Activated CD8-positive, alpha-beta memory T cell treated with anti-CD3 and anti-CD28 coated beads for 36 hours (primary cell): ENCODE measurements at regions not wholly inside any gene's neighbourhood (a gene's known extent, or its start where the extent isn't known, plus 50 kb on each side); places are given as distances from the start of the nearest gene placed in this dataset.

Experiments
- CTCF ChIA-PET: fragments of 350-600 bp; sonication (Branson Sonifier 250); formaldehyde crosslinking; loops from one replicate; lab custom pipeline; 2021; ENCODE audit warnings: antibody characterized with exemption; lab: Charles Lee
- POLR2A ChIA-PET: fragments of 350-600 bp; sonication (Branson Sonifier 250); formaldehyde crosslinking; loops from one replicate; lab custom pipeline; 2021; ENCODE audit warnings: antibody characterized with exemption; lab: Charles Lee

- ChIA-PET CTCF (no interaction called here), POLR2A (no interaction called here)
These were observed 452.1 kb upstream of the ST6GAL2 start for GRCh38 chr2:107338059-107338458.

GRCh38 chr2:107338571-107338970, 452.6 kb upstream of the ST6GAL2 start:
- ChIA-PET POLR2A (no interaction called here), CTCF (no interaction called here)

- CTCF ChIA-PET, result no interaction called here
- POLR2A ChIA-PET, result no interaction called here
These were observed 455.0 kb upstream of the ST6GAL2 start for GRCh38 chr2:107340955-107341354.

GRCh38 chr2:107349329-107349728, 463.4 kb upstream of the ST6GAL2 start:
- POLR2A ChIA-PET, result no interaction called here
- CTCF ChIA-PET, result no interaction called here

GRCh38 chr2:107354175-107354574, 468.2 kb upstream of the ST6GAL2 start:
- POLR2A ChIA-PET, result no interaction called here
- CTCF ChIA-PET, result no interaction called here

GRCh38 chr2:107358362-107358761, 468.3 kb upstream of the RGPD4 start:
- CTCF ChIA-PET, result no interaction called here

GRCh38 chr2:107359021-107359420, 467.7 kb upstream of the RGPD4 start:
- ChIA-PET CTCF (no interaction called here), POLR2A (no interaction called here)

More at GRCh38 chr2:107358362-107358761, 468.3 kb upstream of the RGPD4 start:
- POLR2A ChIA-PET, result no interaction called here

- ChIA-PET POLR2A (no interaction called here), CTCF (no interaction called here)
These were observed 464.8 kb upstream of the RGPD4 start for GRCh38 chr2:107361751-107362381.

- ChIA-PET CTCF (no interaction called here), POLR2A (no interaction called here)
These were observed 463.7 kb upstream of the RGPD4 start for GRCh38 chr2:107362993-107363392.

- ChIA-PET POLR2A (no interaction called here), CTCF (no interaction called here)
These were observed 462.9 kb upstream of the RGPD4 start for GRCh38 chr2:107363806-107364205.

- POLR2A ChIA-PET, result no interaction called here
- CTCF ChIA-PET, result no interaction called here
These were observed 462.2 kb upstream of the RGPD4 start for GRCh38 chr2:107364361-107364950.

GRCh38 chr2:107374249-107374648, 452.4 kb upstream of the RGPD4 start:
- CTCF ChIA-PET, result no interaction called here
- POLR2A ChIA-PET, result no interaction called here

- CTCF ChIA-PET, result no interaction called here
- POLR2A ChIA-PET, result no interaction called here
These were observed 449.8 kb upstream of the RGPD4 start for GRCh38 chr2:107376909-107377308.

- ChIA-PET CTCF (no interaction called here), POLR2A (no interaction called here)
These were observed 445.8 kb upstream of the RGPD4 start for GRCh38 chr2:107380912-107381311.

GRCh38 chr2:107383691-107384090, 443.0 kb upstream of the RGPD4 start:
- CTCF ChIA-PET, result no interaction called here
- POLR2A ChIA-PET, result no interaction called here

- CTCF ChIA-PET, result no interaction called here
- POLR2A ChIA-PET, result no interaction called here
These were observed 442.3 kb upstream of the RGPD4 start for GRCh38 chr2:107384422-107384821.

GRCh38 chr2:107385921-107386320, 440.8 kb upstream of the RGPD4 start:
- ChIA-PET POLR2A (no interaction called here), CTCF (no interaction called here)

GRCh38 chr2:107392241-107392704, 434.4 kb upstream of the RGPD4 start:
- ChIA-PET POLR2A (no interaction called here), CTCF (no interaction called here)

GRCh38 chr2:107393516-107393915, 433.2 kb upstream of the RGPD4 start:
- ChIA-PET CTCF (no interaction called here), POLR2A (no interaction called here)

- ChIA-PET POLR2A (no interaction called here), CTCF (no interaction called here)
These were observed 428.0 kb upstream of the RGPD4 start for GRCh38 chr2:107398683-107399082.

- CTCF ChIA-PET, result no interaction called here
These were observed 424.4 kb upstream of the RGPD4 start for GRCh38 chr2:107402330-107402729.

GRCh38 chr2:107405261-107405660, 421.4 kb upstream of the RGPD4 start:
- ChIA-PET POLR2A (no interaction called here), CTCF (no interaction called here)

More at GRCh38 chr2:107402330-107402729, 424.4 kb upstream of the RGPD4 start:
- POLR2A ChIA-PET, result no interaction called here
